Stimulated activated CD4-positive, alpha-beta T cell treated with anti-CD3 and anti-CD28 coated beads, Interleukin-4, amount 100 ng/mL, for 4 hours (primary cell): ENCODE measurements at regions not wholly inside any gene's neighbourhood (a gene's known extent, or its start where the extent isn't known, plus 50 kb on each side); places are given as distances from the start of the nearest gene placed in this dataset.
A peak's percentile ranks its signal among the peaks of the same experiment; 100 is the strongest.

Experiments
- DNase-seq, 2 experiments: peaks; one replicate each; pipeline ENCODE4 v3.0.0-alpha.2; 2020

DNA sequence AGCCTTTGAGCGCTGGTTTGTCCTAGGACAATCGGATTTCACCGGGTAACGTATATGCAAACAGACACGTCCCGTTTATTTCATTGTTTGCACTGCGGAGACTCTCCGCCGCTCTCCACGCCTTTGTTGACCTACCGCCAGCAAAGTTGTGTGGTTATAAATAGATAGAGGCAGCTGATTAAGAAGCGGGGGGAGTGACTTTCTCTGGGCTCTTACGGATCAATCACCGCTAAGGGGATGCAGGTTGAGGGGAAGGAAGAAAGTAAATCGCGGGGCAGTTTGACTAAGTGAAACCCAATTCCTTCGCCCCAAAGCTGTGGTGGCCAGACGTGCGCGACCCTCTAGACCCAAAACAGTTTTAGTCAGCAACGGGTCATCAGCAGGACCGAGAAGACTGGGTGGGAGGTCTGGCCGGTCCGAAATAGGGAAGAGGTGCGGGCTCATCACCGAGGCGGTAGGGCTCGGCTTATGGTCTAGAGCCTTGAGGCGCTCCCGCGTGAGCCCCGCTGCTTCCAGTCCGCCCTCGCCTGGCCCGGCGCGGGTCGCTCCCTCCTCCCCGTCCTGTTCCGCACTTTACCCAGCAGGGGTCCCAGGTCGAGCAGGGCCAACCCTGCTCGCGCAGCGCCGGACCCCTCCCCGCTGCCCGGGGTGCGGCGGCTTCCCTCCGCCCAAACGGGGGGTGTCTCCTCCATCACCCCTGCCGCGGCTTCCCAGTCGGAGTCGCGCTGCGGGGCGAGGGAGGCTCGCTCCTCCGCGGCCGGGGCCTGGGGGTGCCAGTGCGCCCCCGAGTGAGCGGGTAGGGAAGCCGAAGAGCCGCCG, 120.8 kb upstream of the RRP15 start:
- DNase-seq: peak in 1 of 2 experiments; percentile 0

DNA sequence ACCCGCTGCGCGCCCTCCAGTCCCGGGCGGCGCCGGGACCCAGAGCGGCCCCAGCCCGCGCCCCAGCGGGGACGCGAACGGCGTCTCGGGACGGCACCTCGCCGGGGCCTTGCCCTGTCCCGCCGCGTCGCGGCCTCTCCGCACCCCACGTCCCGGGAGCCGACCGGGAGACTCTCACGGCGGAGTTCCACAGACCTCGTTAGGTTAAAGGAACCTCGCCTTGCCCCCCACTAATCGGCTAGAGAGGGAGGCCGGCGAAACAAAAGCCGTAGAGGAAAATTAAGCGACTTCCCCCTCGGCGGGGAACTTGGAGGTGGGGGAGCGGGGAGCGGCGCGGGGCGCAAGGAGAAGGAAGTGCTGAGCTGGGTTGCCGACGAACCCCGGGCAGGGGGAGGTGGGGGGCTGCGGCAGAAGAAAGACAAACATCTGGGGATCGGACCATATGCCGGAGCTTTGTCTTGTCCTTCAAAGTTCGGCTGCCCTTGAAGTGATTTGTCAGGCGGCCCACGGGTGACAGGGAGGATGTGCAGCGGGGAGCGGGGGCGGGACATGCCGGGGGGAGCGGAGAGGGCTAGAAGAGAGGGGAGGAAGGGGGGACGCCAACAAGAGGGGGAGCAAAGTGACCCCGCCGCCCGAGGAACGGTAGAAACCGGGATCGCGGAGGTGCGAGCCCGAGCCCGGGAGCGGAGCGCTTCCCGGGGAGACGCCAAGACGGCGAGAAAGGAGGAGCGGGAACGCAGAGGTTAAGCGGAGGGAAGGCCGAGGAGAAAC, 120.0 kb upstream of the RRP15 start:
- peak; percentile 5 to 15 for DNase-seq

DNA sequence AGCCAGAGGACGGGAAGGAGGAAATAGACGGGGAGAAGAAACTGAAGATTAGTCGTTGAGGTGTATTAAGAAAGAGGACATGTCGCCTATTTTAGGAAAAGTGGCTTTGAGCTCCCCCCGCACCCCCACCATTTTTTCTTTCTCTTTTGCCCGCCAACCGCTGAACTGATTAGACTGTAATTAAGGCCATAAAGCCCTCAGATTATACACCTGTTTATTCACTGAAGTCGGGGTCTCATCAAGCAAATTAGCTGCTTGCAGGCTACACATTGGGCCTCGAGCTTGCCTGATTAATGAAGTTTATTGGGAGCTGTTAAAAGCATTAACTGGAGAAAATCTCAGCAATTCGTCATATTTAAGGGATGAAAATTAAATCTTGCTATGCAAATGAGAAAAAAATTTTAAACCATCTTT, 119.4 kb upstream of the RRP15 start:
- no peak for DNase-seq

DNA sequence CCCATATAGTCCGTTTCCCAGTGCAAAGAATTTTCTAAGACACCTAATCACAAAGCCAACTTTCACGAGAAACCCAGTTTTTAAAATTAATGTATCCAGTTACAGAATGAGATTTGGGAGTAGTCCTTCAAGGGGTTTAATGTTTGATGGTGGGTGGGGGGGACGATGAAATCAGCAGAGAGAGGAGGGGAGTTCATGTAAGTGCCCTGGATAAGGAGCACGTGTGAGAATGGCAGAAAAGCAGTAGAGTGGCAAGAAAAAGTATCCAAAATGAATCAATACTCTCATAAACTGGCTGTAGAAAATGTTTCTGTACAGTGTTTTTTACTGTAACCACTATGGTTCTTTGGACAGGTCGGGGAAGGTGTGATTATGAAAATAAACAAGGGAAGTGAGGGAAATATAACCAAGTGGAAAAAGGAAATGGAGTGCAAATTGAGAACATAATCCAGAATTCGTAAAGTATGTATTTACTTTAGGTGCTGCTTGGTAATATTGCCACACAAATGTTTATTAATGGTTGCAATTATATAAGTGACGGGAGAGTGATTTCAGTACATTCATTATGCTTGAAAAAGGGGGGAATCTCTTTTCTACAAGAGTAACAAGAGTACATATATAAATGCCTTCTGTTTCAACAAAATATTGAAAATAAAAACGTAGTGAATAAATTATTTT, 118.7 kb upstream of the RRP15 start:
- DNase-seq: no peak

DNA sequence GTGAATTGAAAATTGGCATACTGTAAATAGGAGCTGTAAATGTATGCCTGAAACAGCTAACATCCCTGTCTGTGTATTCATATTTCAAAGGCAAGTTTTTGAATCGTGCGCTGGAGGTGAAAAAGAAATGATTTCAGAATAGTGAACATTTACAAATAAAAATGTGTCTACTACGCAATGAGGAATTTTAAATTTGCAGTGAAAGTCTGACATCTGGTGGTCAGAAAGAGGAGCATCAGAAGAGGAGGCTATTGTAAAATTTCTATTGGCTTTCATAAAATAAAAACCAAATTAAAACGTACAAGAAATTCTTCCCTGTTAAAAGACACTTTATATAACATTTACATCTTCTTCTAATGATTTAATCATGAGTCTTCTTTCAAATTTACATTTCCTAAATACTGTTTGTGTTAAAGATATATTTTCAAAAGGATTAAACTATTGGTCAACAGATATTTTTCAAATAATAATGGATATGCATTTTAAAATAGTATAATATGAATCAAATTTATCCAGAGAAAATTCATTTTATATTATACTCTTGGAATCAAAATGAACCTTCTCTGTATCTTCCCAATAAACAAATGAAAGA, 113.7 kb upstream of the RRP15 start:
- no peak for DNase-seq

DNA sequence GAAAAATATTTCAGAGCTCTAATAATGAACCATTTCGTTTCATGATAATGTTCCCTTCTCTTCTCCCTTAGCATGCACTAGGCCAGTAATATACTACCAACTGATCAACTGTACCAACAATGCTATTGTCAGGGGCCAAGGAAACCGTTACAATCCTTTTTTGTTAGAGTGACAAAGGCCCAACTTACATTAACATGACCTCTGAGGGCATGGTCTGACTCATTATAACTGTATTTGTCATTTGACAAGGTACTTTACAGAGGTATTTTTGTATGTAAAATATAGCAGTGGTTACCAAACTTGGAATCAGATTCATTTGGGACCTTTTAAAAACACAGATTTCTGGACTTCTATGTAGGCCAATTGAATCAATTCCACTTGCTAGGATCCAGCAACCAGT, 102.6 kb upstream of the RRP15 start:
- DNase-seq: no peak

DNA sequence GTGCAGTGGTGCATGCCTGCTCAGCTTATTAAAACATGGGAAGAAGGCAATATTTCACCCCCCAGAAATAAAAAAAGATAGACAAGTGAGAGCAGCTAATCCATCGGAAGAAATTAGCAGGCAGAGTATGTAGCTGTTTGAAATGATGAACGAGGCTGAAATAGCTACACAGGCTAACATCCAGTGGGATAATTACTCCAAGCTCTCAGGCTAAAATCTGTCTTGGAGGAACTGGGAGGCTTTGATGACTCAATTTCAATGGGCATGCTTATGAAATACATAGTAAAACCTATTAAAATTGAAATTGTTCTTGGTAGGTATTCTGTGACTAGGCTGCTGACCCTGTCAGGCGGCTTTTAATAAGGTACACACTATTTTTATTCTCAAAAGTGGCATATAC, 84.1 kb upstream of the RRP15 start:
- DNase-seq: no peak

DNA sequence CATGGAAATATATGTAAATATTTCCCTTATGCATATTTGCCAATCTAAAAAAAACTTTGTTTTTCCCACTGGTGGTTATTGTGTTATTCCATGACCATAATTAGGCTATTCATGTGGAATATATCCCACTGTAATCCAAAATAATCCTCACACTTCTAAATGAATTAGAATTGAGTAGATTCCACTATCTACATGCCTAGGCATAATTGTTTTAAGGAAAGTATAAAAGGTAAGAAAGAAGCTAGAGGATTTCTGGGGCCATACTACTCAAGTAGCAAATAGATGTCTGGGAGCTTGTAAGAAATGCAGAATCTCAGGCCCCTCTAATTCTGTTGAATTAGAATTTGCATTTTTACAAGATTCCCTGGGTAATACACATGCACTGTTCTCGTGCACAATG, 83.5 kb upstream of the RRP15 start:
- no peak for DNase-seq

DNA sequence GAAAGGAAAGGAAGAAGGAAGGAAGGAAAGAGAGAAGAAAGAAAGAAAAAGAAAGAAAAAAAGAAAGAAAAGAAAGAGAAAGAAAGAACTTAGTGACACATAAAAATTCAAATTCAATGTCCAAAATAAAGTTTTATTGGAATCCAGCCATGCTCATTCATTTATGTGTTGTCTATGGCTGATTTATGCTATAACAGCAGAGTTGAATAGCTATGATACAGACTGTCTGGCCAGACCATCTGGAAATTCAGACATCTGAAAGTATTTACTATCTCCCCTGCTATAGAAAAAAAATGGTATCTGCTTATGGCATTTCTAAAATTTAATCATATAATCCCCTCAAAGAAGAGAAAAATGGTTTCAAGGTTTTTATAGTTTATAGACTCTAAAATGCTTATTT, 79.4 kb upstream of the RRP15 start:
- no peak for DNase-seq

DNA sequence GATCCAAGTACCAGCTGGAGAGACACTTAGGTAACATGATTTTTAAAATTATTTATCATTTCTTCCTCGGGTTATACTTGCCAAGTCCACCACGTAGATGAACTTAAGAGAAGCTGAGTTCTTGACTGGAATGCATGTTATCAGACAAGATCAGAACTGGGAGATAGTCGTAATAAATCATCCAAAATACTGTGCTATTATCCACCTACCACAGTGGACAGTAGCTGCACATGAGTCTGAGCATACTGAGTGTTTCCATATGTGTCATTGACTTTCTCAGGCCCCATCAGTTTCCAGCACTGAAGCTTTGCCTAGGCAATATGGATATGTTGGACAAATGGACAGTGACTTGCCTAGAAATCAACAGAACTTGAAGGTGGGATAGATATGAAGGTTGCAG, 77.9 kb upstream of the RRP15 start:
- no peak for DNase-seq

DNA sequence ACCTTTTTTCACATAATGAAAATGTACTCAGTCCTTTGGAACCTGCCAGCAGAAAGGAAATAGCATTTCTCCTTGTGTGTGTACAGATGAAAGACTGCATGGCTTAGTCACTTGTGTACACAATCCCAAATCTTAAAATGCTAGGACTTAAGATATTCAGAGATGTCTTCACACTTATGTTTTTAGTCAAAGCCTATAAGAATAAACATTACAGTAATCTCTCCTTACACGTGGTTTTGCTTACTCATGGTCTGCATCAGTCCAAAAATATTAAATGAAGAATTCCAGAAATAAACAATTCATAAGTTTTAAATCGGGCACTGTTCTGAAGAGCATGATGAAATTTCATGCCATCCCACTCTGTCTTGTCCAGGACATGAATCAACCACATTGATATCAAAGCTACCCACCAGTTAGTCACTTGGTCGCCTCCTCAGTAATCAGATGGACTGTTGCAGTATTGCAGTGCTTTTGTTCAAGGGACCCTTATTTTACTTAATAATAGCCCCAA, 75.7 kb upstream of the RRP15 start:
- DNase-seq: no peak

DNA sequence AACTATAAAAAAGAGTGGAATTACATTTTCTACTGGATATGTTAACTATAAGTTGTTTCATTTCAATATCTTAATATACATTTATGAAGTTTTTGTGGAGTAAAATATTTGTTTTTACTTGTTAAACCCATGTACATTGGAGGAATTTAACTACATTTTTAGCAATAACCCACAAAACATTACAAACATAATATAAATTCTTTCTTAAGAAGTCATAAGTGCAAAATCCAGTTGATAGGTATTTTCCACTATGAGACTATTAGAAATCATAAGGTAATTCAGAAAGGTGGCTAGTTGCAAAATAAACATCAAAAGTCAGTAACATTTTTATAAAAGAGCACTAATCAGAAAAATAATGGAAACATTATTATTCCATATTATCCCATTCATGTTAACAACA, 73.9 kb upstream of the RRP15 start:
- no peak for DNase-seq

DNA sequence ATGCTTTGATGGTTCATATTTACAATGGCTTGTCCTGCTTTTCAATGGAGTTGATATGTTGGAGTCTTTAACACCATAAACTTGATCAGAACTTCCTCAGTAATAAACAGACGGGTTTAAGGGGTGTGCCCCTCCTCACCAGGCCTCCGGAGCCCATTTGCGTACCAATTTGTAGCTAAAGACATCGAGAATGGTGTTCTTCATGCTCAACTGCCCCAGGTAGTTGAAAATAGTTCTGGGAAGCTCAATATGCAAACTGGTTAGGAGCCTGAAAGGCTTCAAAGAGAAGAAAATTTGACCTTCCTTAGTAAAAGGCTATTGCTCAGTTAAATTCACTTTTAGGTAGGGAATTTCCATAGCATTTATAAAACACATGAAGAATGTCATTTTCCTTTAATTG, 68.1 kb upstream of the RRP15 start:
- no peak for DNase-seq

DNA sequence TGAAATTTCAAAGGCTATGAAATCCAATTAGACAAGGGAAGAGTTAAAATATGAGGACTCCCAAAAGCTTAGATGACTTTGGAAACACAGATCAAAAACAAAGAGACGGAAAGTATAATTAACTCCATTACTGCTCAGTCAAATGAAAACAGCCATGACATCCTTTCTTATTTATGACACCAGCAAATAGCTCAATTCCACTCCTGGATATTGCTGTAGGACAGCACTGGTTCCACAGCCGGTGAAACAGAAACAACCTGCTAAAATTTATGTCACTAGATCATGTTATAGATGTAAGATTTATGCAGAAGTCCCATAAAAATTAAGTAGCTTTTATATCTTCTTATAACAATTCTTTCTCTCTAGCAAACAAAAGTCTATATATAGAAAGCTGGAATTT, 65.6 kb upstream of the RRP15 start:
- no peak for DNase-seq

DNA sequence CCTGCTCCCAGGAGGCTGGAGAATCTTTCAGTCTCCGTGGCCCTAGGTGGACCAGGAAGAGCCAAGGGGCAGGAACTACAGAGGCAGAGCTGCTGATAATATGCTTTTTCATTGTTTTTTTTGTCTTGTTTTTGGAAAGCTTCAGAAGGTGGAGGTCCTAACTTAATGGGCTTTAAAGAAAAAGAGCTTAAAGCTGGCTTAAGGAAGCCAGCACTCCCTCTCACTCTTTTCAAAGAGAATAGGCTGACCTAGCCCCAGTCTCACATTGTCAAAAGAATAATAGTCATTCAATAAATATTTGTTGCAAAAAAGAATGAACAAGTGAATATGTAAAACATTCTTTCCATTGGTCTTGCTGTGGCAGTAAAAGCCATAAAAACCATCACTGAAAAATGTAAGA, 61.0 kb upstream of the RRP15 start:
- DNase-seq: no peak

DNA sequence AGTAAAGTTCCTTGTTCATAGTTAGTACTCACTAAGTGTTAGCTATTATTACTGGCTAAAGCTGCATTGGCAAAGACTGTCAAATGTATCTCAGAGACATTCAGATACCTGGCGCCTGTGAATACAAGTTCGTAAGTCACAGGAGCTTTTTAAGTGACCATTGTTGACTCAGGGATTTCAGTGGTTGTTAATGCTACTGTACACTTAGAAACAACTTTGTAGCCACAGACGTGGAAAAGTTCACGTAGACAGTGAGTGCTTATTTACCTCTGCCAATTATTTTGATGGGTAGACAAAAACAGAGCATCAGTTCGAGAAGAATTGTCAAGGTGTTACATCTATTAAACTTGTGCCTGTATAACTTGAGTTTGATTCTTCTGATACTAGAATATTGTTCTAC, 59.1 kb upstream of the RRP15 start:
- no peak for DNase-seq
